AG10803 (cell line): ENCODE measurements at regions not wholly inside any gene's neighbourhood (a gene's known extent, or its start where the extent isn't known, plus 50 kb on each side); places are given as distances from the start of the nearest gene placed in this dataset.
A peak's percentile ranks its signal among the peaks of the same experiment; 100 is the strongest.

ENCODE experiments used
- DNase-seq: peaks from one replicate; pipeline ENCODE4 v3.0.0; 2010; ENCODE audit warnings: low read depth
- H3K4me3 ChIP-seq: 2 replicates; pipeline ENCODE4 v1.5.1; 2011; ENCODE audit warnings: mild to moderate bottlenecking, low read length, control low read depth
- TF ChIP-seq, protein P1 (sequence below): conservative IDR thresholded peaks from 2 replicates; pipeline ENCODE4 v1.5.1; 2011; ENCODE audit warnings: mild to moderate bottlenecking, low read length, control low read depth, inconsistent platforms

GRCh38 chr1:164480285-164480907 lies 78.6 kb upstream of the PBX1 start:
- TF ChIP-seq, protein P1, sequence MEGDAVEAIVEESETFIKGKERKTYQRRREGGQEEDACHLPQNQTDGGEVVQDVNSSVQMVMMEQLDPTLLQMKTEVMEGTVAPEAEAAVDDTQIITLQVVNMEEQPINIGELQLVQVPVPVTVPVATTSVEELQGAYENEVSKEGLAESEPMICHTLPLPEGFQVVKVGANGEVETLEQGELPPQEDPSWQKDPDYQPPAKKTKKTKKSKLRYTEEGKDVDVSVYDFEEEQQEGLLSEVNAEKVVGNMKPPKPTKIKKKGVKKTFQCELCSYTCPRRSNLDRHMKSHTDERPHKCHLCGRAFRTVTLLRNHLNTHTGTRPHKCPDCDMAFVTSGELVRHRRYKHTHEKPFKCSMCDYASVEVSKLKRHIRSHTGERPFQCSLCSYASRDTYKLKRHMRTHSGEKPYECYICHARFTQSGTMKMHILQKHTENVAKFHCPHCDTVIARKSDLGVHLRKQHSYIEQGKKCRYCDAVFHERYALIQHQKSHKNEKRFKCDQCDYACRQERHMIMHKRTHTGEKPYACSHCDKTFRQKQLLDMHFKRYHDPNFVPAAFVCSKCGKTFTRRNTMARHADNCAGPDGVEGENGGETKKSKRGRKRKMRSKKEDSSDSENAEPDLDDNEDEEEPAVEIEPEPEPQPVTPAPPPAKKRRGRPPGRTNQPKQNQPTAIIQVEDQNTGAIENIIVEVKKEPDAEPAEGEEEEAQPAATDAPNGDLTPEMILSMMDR, result no peak
- H3K4me3 ChIP-seq, result no peak overlapping the region
- no peak for DNase-seq

GRCh38 chr1:164495905-164496304 lies 63.1 kb upstream of the PBX1 start:
- DNase-seq, result no peak
- H3K4me3 ChIP-seq, result no peak overlapping the region
- TF ChIP-seq, protein P1, result no peak

DNA sequence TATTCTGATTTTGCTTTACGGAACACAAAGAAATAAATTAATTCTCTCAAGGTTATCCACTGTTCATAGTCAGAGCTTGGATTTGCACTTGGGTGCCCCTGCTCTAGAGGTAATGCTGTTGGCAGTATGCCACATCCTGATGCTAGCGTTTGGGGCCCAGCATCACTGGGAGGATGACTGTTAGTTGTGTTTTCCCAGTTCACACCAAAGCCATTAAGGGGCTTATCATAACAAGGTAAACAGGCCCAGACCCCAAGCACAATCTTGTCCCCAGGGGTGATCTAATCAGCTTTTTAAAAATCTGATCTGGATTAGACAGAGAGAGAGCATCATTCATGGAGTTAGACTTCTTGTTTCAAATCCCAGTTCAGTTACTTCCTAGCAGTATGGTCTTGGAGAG lies 60.2 kb upstream of the PBX1 start:
- TF ChIP-seq, protein P1, result no peak
- DNase-seq, result no peak
- H3K4me3 ChIP-seq, result no peak overlapping the region

DNA sequence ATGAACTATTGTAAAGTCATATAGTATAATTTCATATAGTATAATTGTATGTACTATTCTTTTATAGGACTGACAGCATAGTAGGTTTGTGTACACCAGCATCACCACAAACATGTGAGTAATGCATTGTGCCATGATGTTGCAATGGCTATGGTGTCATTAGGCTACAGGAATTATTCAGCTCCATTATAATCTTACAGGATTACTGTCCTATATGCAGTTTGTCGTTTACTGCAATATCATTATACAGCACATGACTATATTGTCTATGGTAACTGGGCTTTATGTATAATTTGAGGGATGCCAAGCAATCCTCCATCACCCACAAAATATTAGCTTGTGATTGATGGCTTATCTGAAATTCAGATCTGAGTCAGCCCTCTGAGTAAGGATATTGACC lies 54.2 kb upstream of the PBX1 start:
- TF ChIP-seq, protein P1, result no peak
- H3K4me3 ChIP-seq, result no peak overlapping the region
- peak; percentile 30 for DNase-seq
